ENCODE measurements at regions not wholly inside any gene's neighbourhood (a gene's known extent, or its start where the extent isn't known, plus 50 kb on each side); places are given as distances from the start of the nearest gene placed in this dataset.

- no peak overlapping the region for H2BK20ac ChIP-seq (ENCODE audit: low read length)
- H3K4ac ChIP-seq (replicated peaks; ENCODE audit: insufficient read length, low read depth, low read length): no peak overlapping the region
- WGBS, 2 experiments (ENCODE audit: extremely low coverage in 1 of 2, insufficient coverage in 1 of 2, insufficient read length in 1 of 2, insufficient replicate concordance in 2 of 2, low coverage in 1 of 2, low lambda C conversion rate in 2 of 2, missing lambda C conversion rate in 1 of 2): 91% methylated on average over 4 of the region's 4 CpGs; no CpG with 5 or more reads in 1 of the 2 experiments
- no peak overlapping the region for H3K4me2 ChIP-seq (ENCODE audit: insufficient read depth in 1 of 2, low read depth in 2 of 2, low read length in 2 of 2)
- no peaks in the 10 kb centered on the region for H3K9me3 ChIP-seq (ENCODE audit: insufficient read depth in 2 of 2, low read depth in 1 of 2, low read length in 1 of 2)
- no peak overlapping the region for H3K4me3 ChIP-seq (ENCODE audit: extremely low read depth in 1 of 4, insufficient read depth in 2 of 4, low read depth in 3 of 4, low read length in 4 of 4)
- H3K79me2 ChIP-seq (ENCODE audit: control insufficient read depth in 1 of 2, insufficient read depth in 2 of 2, low read length in 2 of 2): no peaks in the 10 kb centered on the region
- H4K8ac ChIP-seq (ENCODE audit: extremely low read depth, insufficient read depth, low read length): no peak overlapping the region
- no peaks in the 10 kb centered on the region for H3K79me1 ChIP-seq (ENCODE audit: low read depth, low read length)
- H4K91ac ChIP-seq (replicated peaks; ENCODE audit: insufficient read length, low read length): no peak overlapping the region
- H2BK12ac ChIP-seq (ENCODE audit: low read depth, low read length): no peak overlapping the region
- H3K27me3 ChIP-seq (replicated peaks in 1 of 4; ENCODE audit: control insufficient read depth in 3 of 4, extremely low read depth in 1 of 4, insufficient read depth in 3 of 4, low read length in 3 of 4): no peaks in the 10 kb centered on the region; a peak in 1 of 7 replicates
- H3K36me3 ChIP-seq (ENCODE audit: control insufficient read depth in 2 of 4, insufficient read depth in 4 of 4, low read length in 3 of 4): no peaks in the 10 kb centered on the region
- no peak overlapping the region for H2BK5ac ChIP-seq (ENCODE audit: low read depth, low read length)
- no peak overlapping the region for H3K9ac ChIP-seq (replicated peaks in 1 of 4; ENCODE audit: extremely low read depth in 1 of 4, low read depth in 3 of 4, low read length in 3 of 4)
- H3K4me1 ChIP-seq (replicated peaks in 1 of 4; ENCODE audit: control insufficient read depth in 3 of 4, insufficient read depth in 4 of 4, low read length in 3 of 4): peaks cover 0 to 6% (median 0%) of the 10 kb centered on the region in 4 experiments; a peak in 1 of 7 replicates
- H4K20me1 ChIP-seq (replicated peaks in 1 of 2; ENCODE audit: control insufficient read depth in 1 of 2, insufficient read depth in 2 of 2, low read length in 2 of 2): peaks cover 0 to 1% of the 10 kb centered on the region in 2 experiments
- CTCF ChIA-PET (ENCODE audit: partially characterized antibody): interaction anchor here (0.7 to 1.8 kb wide), 8 partner anchors 8 to 452 kb away, joined by 3 to 5 read pairs (median 3); no protein-coding TSS in a partner anchor
- POLR2A ChIA-PET (ENCODE audit: partially characterized antibody): interaction anchor here (1.5 kb wide), 2 partner anchors 16 to 18 kb away, joined by 3 to 5 read pairs; no protein-coding TSS in a partner anchor
- no peak overlapping the region for H3K27ac ChIP-seq (ENCODE audit: low read depth, low read length)
- H3K23me2 ChIP-seq (ENCODE audit: low read depth, low read length): no peaks in the 10 kb centered on the region
- no peak overlapping the region for H4K5ac ChIP-seq (ENCODE audit: insufficient read length, low read depth, low read length)
- FAIRE-seq (no peak), DNase-seq (ENCODE audit: low read depth in 1 of 2, low spot score in 2 of 2) (no peak)
- no peak overlapping the region for H2AFZ ChIP-seq (ENCODE audit: low read length)
- H2BK15ac ChIP-seq (ENCODE audit: low read length): no peak overlapping the region
- H3K18ac ChIP-seq (ENCODE audit: extremely low read depth, low read length): no peak overlapping the region
- H3K23ac ChIP-seq (ENCODE audit: insufficient read length): no peak overlapping the region
- H2AK5ac ChIP-seq (ENCODE audit: low read depth, low read length): no peak overlapping the region
- no peak overlapping the region for H2BK120ac ChIP-seq (replicated peaks; ENCODE audit: low read depth, low read length)
- no peak overlapping the region for H3K56ac ChIP-seq (replicated peaks; ENCODE audit: insufficient read length, low read depth, low read length)
- H3K14ac ChIP-seq (ENCODE audit: insufficient read length): no peak overlapping the region
- TF ChIP-seq FOSL1 (IDR thresholded peaks at IDR 0.05; ENCODE audit: insufficient read depth, low read depth, low read length) (no peak), PHF8 (conservative IDR thresholded peaks at IDR 0.05; ENCODE audit: low read depth, low read length) (no peak), SIN3A (conservative IDR thresholded peaks at IDR 0.05 in 1 of 2, IDR thresholded peaks at IDR 0.05 in 1 of 2; ENCODE audit: low read depth in 1 of 2, low read length in 2 of 2) (no peak), CTCF (IDR thresholded peaks at IDR 0.05; ENCODE audit: control extremely low read depth in 1 of 3, insufficient read depth in 1 of 3, low read depth in 1 of 3, low read length in 3 of 3) (no peak), CBX8 (IDR thresholded peaks at IDR 0.05; ENCODE audit: borderline replicate concordance, low read depth, low read length) (no peak), KDM4A (IDR thresholded peaks at IDR 0.05; ENCODE audit: low read depth, low read length, severe bottlenecking) (no peak), SIRT6 (IDR thresholded peaks at IDR 0.05; ENCODE audit: low read length) (no peak), KDM5A (IDR thresholded peaks at IDR 0.05; ENCODE audit: low read length) (no peak), SP1 (IDR thresholded peaks at IDR 0.05; ENCODE audit: low read depth, low read length) (no peak), SP2 (IDR thresholded peaks at IDR 0.05; ENCODE audit: low read length) (no peak), RAD21 (IDR thresholded peaks at IDR 0.05 in 1 of 2, conservative IDR thresholded peaks at IDR 0.05 in 1 of 2; ENCODE audit: low read depth in 2 of 2, low read length in 2 of 2) (no peak)
Measured at GRCh38 chr1:232209357-232209756, 420.6 kb downstream of the SIPA1L2 start.

Data from H1 (cell line).